GM18505 (cell line): ENCODE measurements at regions not wholly inside any gene's neighbourhood (a gene's known extent, or its start where the extent isn't known, plus 50 kb on each side); places are given as distances from the start of the nearest gene placed in this dataset.
"Not testable (repeated sequence)": the region's sequence is repeated elsewhere in the genome, so short reads cannot be mapped to it uniquely, and the experiment has no call there.

ENCODE experiments used
- ATAC-seq: cut with Tn5 transposase; IDR thresholded peaks from one replicate; pipeline ENCODE4 v1.9.1; 2021; ENCODE audit not compliant: unreplicated experiment
- POLR2A ChIP-seq: IDR thresholded peaks from 4 replicates; pipeline ENCODE4 v1.6.1; 2011; ENCODE audit warnings: borderline replicate concordance; ENCODE audit not compliant: insufficient read depth, insufficient read length; ENCODE audit errors: extremely low read depth

DNA sequence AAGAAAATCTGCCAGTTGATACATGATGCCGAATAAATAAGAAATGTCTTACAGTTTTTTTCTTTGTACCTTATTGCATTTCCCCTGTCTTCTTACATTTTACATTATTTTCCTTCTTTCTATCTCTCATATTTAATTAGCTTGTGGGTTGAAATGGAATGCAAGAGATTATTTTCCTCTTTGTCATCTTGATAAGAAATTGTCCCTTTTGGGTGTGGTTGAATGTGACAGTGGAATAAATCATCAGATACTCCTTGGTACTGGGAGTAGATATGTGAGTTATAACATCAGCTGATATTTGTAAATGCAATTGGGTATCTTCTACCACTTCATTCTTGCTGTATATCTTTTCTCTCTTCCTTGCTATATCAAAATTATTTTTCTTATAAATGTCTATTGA is 997.4 kb downstream of the RAPGEF2 start:
- no peak for ATAC-seq

GRCh38 chr4:160110891-160111290 is 1008.0 kb downstream of the RAPGEF2 start:
- ATAC-seq = no peak

More for the DNA sequence above, 997.4 kb downstream of the RAPGEF2 start:
- TF ChIP-seq POLR2A = no peak

GRCh38 chr4:160117686-160118085 is 1014.8 kb downstream of the RAPGEF2 start:
- no peak for ATAC-seq
- TF ChIP-seq POLR2A = no peak

More at GRCh38 chr4:160110891-160111290, 1008.0 kb downstream of the RAPGEF2 start:
- no peak for TF ChIP-seq POLR2A

GRCh38 chr4:160125576-160126287 is 1022.9 kb downstream of the RAPGEF2 start:
- not testable (repeated sequence) for ATAC-seq

DNA sequence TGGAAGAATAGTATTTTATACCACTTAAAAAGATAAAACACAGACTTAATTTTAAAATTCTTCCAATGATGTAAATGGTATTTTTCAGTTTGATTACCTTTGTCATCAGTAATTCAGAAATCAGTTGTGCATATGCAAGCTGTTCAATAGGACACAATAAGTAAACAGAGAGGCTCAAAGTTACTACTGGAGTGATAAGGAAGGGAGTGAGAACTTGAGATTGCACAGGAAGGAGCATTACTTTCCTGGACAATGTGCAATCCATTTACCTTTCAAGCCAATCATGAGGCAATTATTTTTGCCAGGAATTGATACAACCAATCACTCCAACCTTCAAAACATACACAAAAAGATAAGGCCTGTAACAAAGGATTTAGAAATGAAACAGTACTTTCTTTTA is 1024.3 kb downstream of the RAPGEF2 start:
- no peak for TF ChIP-seq POLR2A
- ATAC-seq = no peak

DNA sequence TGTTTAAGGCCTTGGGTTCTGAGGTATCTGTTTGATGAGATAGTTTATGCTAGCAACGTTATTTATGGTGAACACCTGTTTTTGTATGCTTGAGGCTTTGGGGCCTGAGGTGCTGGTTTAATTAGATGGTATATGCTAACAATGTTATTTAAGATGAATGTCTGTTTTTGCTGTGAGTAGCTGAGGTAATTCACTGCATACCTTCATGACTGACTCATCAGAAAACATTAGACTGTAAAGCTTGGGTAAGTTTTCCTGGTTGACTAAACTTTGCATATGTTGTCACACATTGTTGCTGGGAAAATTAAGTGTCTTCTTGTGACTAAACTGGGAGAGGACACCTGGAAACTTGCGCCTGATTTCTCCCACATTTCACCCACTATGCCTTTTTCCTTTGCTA is 1026.6 kb downstream of the RAPGEF2 start:
- no peak for ATAC-seq
- no peak for TF ChIP-seq POLR2A

DNA sequence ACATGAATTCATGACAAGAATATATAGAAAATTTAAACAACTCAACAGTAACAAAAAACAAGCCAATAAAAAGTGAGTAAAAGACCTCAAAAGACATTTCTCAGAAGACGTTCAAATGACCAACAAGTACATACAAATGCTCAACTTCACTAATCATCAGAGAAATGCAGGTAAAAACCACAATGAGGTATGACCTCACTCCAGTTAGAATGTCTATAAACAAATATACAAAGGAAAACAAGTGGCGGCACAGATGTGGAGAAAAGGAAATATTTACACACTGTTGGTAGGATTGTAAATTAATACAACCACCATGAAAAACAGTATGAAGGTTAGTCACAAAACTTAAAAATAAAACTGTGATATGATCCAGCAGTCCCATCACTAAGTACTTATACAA is 1033.1 kb downstream of the RAPGEF2 start:
- no peak for ATAC-seq
- TF ChIP-seq POLR2A = no peak

DNA sequence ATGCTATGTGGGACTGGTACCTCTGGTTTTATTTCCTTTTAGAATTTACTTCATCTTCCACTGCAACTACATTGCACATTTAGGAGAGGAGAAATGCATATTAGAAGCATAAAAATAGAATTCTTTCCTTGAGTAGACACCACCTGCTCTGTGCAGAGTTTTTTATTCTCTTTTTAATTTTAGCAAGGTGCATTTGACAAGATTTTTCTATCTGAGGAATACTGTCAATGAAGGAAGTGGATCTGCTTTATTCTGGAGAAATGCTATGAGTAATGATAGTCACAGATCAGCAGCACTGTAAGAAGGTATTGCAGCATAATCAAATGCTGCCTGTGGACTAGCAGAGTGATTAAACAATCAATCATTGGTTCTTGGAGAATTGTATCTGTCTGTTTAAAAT is 1038.3 kb downstream of the RAPGEF2 start:
- no peak for TF ChIP-seq POLR2A
- ATAC-seq = no peak

DNA sequence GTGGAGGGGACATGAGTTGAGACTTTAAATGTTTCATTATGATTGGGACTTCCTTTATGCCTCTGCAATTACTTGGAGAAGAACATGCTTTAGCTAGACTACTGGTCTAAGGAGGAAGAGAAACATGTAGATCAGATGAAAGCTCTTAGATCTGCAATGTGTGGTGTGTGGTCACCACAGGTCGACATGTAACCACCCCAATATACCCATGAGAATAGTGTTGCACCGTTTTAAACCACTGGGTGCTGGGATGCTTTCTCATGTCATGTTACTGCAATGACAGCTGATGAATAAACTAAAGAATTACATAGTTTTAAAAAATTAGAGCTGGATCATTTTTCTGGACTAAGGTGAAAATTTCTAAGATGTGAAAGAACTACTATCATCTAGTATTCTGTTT is 1039.7 kb downstream of the RAPGEF2 start:
- ATAC-seq = peak; percentile 96
- no peak for TF ChIP-seq POLR2A

- ATAC-seq = no peak
- no peak for TF ChIP-seq POLR2A
These were observed 1040.7 kb downstream of the RAPGEF2 start for GRCh38 chr4:160143574-160143973.

- no peak for ATAC-seq
- TF ChIP-seq POLR2A = no peak
These were observed 1056.6 kb downstream of the RAPGEF2 start for GRCh38 chr4:160159457-160159856.

- TF ChIP-seq POLR2A = no peak
- no peak for ATAC-seq
These were observed 1058.1 kb downstream of the RAPGEF2 start for GRCh38 chr4:160161026-160161425.

DNA sequence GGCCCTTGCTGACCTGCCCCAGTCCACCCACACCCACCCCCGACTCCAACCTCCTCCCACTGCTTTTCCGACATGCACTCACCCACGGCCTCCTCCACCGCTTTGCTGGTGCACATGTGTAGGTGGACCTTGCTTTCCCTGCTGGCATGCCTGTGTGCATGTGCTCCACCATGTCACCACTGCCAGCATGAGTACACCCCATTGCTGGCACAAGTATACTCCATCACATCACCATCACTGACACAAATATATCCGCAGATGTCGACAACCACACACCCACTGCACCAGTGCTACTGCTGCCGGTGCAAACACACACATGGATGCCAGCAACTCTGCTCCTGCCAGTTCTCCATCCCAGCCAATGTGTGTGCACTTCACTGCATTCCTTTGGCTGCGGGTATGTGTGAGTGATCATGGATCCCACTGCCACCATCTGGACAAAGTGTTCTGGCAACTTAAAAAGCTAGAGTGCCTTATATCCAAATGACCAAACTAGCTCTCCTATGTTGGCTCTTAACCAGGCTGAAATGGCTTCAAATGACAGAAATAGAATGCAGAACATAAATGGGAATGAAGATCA is 1072.3 kb downstream of the RAPGEF2 start:
- TF ChIP-seq POLR2A = no peak
- ATAC-seq = no peak

DNA sequence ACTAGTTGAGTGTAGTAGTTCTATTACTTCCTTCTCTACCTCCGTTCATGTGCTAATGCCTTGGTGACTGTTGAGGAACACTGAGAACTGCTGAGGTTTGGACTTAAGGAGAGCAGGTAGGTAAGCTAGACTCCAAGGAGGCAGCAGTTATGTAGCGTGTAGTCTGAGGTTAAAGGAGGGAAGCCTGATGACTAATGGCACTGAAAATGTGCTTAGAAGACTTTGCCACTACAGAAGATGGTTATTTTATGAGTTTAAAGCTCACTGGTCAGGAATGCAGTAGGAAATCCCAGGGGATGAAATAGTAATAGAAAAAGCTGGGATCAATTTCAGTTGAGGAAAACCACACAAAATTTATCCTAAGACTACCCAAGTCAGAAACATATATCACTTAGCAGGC is 1077.3 kb downstream of the RAPGEF2 start:
- TF ChIP-seq POLR2A = no peak

GRCh38 chr4:160182727-160183126 is 1079.8 kb downstream of the RAPGEF2 start:
- TF ChIP-seq POLR2A = no peak
- ATAC-seq = no peak

More for the DNA sequence above, 1077.3 kb downstream of the RAPGEF2 start:
- ATAC-seq = no peak

GRCh38 chr4:160184884-160185283 is 1082.0 kb downstream of the RAPGEF2 start:
- no peak for ATAC-seq
- no peak for TF ChIP-seq POLR2A
